ENCODE measurements at regions not wholly inside any gene's neighbourhood (a gene's known extent, or its start where the extent isn't known, plus 50 kb on each side); places are given as distances from the start of the nearest gene placed in this dataset.

DNA sequence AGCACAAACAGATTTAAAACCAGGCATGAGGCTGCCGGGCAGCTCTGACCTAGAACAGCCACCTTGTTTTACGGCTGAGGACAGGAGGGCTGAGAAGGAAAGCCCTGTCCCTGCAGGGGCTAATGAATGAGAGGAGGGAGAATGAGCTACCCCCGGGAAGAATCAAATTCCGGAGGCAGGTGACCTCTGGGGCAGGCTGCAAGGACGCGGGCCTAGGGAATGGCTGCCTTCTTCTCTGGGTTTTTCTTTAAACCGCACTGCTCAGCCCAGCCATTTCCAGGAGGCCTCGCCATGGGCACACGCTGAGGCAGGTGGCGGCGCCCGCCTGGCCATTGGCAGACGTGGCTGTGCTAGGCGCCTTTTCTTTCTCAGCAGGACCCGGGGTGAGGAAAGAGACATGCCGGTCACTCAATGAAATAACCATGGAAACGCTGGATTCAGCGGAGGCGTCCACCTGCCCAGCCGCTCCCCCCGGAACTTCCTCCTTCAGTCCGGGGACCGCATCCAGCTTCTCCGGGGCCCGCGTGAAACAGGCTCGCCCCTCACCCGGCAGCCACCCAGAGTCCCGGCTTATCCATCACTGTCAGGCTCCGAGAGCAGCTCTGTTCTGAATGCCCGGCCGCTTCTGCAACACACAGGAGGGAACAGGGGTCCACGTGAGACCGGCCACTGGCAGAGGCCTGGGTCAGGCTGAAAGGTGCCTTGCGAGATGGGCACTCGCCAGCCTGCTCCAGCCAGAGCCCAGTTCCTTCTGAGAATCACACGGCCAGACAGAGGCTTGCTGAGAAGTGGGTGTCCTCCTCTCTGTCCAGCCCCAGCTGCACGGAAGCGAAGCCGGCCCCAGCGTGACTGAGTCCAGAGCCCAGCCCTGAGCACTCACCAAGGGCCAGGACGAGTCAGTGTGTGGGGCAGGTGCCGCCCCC lies 82.1 kb downstream of the PDGFA start:
- TF ChIP-seq, protein P1, sequence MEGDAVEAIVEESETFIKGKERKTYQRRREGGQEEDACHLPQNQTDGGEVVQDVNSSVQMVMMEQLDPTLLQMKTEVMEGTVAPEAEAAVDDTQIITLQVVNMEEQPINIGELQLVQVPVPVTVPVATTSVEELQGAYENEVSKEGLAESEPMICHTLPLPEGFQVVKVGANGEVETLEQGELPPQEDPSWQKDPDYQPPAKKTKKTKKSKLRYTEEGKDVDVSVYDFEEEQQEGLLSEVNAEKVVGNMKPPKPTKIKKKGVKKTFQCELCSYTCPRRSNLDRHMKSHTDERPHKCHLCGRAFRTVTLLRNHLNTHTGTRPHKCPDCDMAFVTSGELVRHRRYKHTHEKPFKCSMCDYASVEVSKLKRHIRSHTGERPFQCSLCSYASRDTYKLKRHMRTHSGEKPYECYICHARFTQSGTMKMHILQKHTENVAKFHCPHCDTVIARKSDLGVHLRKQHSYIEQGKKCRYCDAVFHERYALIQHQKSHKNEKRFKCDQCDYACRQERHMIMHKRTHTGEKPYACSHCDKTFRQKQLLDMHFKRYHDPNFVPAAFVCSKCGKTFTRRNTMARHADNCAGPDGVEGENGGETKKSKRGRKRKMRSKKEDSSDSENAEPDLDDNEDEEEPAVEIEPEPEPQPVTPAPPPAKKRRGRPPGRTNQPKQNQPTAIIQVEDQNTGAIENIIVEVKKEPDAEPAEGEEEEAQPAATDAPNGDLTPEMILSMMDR (IDR thresholded peaks at IDR 0.05 in 2 of 3, conservative IDR thresholded peaks at IDR 0.05 in 1 of 3; ENCODE audit: control insufficient read depth in 2 of 3, extremely low read depth in 1 of 3, insufficient read depth in 1 of 3, low read depth in 3 of 3, low read length in 3 of 3): no peak
- TF ChIP-seq BCL11A (IDR thresholded peaks at IDR 0.05; ENCODE audit: low read depth, low read length) (no peak), PKNOX1 (IDR thresholded peaks at IDR 0.05) (no peak), POLR2A (IDR thresholded peaks at IDR 0.05; ENCODE audit: low read depth, low read length) (no peak), BMI1 (IDR thresholded peaks at IDR 0.05; ENCODE audit: borderline replicate concordance) (no peak)

Measured in GM12878 (cell line).